ENCODE measurements at regions not wholly inside any gene's neighbourhood (a gene's known extent, or its start where the extent isn't known, plus 50 kb on each side); places are given as distances from the start of the nearest gene placed in this dataset.

DNA sequence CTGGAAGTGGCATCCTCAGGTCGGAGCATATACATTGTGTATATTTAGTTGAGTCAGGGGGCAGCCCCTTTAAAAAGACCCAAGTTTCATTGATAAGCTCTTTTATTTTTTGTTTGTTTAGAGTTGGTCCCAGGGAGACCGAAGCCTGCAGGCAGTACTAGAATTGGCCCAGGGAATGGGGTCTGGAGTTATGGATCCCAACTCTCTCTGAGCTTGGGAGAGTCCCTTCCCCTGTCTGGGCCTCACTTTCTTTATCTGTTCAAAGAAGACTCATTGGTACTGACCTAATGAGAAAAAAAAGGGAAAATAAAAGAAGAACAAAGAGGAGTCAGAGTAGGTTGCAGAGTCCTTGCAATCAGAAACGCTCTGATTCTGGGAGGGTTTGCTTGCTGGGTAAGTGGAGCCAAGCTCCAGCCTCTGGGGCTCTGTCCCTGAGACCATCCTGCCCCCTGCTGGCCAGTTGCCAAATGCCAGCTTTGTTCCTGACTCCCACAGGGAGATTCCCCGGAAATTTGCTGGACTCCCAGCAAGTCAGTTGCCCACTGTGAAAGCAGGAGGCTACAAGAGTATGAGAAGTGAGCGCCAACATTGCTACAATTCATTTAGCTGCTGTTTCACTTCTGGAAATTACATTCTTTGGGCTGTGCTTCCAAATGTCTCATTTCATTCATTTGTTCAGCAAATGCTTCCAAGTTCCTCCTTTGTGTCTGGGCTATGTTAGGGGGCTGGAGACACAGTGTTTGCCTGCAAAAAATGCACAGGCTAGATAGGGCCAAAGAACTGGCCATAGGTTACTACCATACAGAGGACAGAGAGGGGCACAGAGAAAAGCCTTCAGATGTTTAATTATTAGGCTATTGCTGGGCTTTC lies 156.2 kb downstream of the MELK start:
- peak; percentile 42 for DNase-seq

DNA sequence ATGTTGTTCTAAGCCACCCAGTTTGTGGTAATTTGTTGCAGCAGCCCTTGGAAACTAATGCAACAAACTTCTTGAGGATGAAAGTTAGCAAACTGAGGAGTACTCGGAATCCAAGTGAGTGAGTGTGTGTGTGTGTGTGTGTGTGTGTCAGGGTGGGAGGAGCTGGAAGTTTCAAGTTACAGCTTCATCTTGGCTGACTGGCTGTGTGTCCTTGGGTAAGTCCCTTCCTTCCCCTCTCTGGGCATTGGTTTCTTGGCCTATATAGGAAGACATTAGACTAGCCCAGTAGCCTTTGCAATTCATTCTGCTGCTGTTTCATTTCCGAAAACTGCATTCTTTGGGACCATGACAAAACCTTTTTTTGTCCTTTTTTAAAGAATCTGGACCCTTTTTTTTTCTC lies 157.2 kb downstream of the MELK start:
- DNase-seq = no peak

GRCh38 chr9:36730414-36730813 lies 157.7 kb downstream of the MELK start:
- DNase-seq = no peak

DNA sequence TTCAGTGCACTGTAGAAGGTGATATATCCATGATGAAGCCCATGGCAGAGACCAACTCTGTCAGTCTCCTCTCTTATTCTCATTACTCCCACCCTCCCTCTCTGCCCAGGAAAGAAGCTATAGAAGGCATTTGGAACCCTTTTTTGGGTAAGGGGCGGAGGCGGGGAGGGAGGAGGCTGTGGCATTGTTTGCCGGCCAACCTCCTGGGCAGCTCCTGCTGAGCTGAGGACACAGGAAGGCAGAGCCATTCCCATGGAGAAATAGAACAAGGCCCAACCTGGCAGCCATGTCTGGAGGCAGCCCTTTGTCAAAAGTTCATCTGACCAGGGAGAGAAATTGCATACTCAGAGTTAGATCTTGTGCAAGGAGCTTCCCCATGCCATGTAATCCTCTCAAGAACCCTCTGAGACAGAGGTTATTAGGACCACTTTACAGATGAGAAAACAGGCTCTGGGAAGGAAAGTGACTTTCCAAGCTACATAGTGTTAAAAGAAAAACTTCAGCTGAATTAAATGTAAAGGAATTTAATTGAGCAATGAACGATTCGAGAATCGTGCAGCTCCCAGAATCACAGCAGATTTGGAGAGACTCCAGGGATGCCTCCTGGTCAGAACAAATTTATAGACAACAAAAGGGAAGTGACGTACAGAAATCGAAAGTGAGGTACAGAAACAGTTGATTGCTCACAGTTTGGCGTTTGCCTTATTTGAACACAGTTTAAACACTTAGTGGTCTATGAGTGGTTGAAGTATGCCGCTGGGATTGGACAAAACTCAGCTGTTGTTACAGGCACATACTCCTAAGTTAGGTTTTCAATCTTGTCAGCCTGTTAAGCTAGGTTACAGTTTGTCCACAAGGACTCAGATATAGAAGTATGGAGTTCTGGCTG lies 158.6 kb downstream of the MELK start:
- DNase-seq = no peak

DNA sequence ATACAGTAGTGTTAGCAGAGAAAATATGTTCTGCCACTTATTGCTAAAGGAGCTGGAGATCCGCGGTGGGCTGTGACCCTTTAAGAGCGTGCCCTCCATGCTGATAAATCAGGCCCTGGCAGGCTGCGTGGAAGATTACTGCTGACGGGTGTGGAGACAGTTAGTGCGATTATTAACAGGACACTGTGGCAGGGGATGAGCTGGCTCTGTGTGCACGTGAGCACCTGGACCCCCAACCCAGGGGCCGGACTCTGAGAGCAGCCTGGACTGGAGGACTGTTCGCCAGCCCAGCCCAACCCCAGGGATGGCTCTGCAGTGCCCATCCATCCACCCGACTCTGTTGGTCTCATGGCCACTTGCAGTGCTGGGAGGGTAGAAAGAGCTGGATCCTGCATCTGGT lies 162.0 kb downstream of the MELK start:
- DNase-seq = no peak

DNA sequence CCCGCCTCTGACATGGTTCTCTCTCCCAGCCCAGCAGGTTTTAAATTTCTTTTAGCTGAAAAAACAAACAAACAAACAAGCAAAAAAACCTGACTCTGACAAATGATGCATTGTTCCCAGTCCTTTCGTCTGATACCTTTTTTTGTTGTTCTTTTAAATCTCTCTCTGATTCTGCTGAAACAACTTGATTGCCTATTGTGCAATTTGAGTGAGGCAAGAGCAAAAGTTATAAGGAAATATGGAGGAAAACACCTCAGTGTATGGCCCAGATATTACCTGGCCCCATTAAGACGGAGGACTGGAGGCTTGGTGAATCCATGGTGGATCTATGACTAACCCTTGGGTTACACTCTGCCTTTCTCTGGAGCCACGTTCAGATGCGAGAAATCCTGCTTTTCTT lies 164.0 kb downstream of the MELK start:
- DNase-seq = no peak

- DNase-seq = no peak
Measured at GRCh38 chr9:36738318-36738976, 165.8 kb downstream of the MELK start.

DNA sequence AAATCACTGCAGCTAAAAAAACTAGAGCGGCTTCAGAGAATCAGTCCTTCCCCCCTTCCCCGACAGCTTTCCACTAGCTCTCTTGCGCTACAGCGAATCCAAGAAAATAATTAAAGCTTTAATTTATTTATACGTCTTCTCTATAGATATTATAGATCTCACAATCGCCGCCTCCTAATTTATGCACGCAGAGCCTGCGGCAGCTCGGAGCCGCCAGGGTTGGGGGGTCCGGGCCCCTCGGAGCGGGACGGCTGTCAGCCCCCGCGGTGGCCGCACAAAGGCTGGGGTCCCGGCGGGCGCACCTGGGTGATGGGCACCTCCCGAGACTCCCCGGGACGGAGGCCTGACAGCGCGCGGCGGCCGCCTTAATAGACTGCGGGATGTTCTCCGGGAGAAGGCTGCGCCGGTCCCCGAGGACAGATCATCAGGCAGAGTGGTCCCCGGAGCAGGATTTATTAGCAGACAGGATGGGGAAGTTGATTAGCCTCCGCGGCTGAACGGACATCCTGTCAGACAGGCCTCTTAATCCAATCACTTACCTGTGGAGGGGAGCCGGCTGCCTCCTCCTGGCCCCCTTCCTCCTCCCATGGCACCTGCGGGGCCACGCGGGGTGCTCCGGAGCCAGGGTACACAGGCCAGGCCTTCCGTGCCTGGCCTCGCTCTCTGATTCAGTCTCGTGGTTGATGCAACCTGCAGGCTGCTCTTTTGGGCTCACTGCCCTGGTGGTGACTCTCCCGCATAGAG lies 166.8 kb downstream of the MELK start:
- no peak for DNase-seq

GRCh38 chr9:36742264-36742663 lies 169.6 kb downstream of the MELK start:
- no peak for DNase-seq

- DNase-seq = no peak
Measured at GRCh38 chr9:36744678-36745077, 172.0 kb downstream of the MELK start.

- no peak for DNase-seq
Measured at GRCh38 chr9:36745977-36746376, 173.3 kb downstream of the MELK start.

DNA sequence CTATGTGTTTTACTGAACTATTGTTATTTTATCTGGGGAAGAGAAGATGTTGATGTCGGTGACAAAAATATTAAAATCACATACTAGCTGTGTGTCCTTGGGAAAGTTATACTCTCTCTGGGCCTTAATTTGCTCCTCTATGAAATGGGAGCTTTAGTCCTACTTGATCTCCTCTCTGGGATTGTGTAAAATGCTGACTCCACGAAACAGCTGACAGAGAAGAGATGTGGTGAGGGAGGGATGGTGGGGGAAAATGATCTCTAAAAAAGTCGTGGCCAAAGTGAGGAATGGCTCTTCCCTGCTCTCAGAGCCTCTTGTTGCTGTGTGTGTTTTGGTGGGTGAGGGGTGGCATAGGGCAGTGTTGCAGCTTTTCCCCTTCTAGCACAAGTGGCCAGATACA lies 173.7 kb downstream of the MELK start:
- DNase-seq = no peak

DNA sequence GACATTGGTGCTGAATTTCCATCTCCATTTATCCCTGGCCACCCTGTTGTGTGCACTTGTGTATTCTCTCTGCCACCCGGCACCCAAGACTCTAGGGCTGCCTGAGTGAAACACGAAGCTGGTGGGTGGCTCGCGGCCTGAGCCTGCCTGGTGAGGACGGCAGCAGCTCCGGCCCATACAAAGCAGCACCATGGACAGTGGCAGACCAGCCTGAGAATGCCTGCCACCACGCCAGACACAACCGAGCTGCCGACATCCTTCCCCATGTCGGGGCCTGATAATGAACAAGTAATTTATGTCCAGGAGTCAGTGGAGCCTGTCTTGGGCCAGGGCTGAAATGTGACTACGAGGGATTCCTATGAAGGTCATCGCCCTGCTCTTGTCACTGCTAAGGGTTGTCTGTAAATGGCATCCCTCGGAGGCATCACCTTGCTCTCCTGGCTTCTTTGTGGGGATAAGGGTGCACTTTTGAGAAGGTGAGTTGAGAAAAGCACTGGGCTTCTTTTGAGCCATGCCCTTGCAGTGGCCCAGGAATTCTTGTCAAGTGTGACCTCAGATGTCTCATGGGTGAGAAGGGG lies 175.7 kb downstream of the MELK start:
- no peak for DNase-seq

- DNase-seq = no peak
Measured at GRCh38 chr9:36749461-36749860, 176.8 kb downstream of the MELK start.

DNA sequence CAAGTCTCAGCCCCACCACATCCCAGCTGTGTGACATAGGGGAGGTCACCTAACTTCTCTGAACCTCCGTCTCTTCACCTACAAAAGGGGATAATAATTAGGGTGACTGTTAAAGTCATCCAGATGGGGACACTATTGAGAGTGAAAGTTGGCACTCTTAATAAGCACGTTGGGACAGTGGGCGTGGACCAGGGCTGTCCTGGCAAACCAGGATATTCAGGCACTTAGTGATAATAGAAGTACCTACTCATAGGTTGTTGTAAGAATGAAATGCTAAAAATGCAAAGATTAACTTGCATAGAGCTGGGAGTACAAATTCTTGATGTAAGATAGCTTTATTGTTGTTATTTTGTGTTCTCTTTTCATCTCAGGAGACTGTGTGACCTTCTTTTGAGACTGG lies 177.9 kb downstream of the MELK start:
- no peak for DNase-seq

DNA sequence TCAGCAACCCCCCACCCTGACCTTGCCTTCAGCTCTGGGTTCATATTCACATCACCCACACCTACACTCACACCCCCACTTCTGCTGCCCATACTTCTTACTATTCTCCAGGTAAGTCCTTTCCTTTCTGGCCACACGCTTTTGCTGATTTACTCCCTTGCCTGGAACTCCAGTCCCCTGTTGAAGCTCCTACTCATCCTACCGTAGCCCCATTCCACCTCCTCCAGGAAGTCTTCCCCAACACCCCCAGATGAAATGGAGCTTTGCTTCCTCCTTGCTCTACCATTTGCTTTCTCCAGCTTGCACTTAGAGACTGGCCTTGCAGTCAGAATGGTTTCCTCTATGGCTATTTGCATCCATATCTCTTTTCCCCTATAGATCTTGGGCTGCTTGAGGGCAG lies 182.3 kb downstream of the MELK start:
- no peak for DNase-seq

DNA sequence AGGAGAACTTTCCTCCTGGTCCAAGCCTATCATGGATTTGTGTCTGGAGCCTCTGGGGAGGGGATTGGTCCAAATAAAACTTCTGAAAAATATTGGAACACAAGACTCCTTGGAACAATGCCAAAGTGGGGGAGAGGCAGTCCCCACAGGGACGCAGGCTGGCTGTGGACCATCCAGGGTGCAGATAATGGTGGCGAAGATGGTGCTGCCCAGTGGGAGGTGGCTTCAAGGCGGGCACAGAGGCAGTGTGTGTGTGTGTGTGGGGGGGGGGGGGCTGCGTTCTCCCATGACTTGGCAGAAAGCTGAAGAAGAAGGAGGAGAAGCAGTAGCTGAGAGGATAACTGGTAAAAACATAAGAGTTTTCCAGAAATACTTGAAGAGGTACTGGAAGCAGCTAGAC lies 186.4 kb downstream of the MELK start:
- no peak for DNase-seq

- no peak for DNase-seq
Measured at GRCh38 chr9:36759976-36760375, 187.3 kb downstream of the MELK start.

DNA sequence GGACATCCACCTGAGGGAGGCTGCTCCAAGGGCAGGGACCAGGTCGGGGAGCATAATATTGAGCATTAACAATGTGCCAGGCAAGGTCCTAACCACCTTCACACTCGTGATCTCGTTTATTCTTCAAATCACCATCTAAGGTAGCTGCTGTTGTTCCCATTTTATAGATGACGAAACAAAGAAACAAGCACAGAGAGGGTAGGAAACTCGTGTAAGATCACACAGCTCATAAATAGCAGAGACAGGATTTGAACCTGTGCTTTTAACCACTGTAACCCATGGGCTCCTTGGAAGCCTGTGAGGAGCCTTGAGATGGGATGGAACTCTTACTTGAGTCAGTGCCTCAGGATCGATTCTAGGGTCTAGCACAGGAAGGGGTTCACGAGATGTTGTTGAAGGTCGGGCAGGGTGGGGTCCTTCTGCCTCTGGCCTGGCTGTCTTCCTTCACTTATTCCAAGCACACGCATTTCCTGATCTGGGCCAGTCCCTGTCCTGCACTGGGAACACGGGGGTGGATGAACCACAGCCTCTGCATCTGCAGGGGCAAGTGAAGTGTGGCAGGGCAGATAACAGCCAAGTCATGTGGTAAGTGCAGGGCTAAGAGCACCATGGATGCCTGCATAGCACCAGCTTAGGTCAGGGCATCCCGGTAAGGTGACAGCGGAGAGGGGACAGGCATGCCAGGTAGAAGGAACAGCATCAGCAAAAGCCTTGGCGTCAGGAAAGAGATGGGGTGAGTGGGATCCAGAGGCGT lies 188.1 kb downstream of the MELK start:
- DNase-seq = no peak

GRCh38 chr9:36762958-36763357 lies 190.3 kb downstream of the MELK start:
- DNase-seq = no peak

DNA sequence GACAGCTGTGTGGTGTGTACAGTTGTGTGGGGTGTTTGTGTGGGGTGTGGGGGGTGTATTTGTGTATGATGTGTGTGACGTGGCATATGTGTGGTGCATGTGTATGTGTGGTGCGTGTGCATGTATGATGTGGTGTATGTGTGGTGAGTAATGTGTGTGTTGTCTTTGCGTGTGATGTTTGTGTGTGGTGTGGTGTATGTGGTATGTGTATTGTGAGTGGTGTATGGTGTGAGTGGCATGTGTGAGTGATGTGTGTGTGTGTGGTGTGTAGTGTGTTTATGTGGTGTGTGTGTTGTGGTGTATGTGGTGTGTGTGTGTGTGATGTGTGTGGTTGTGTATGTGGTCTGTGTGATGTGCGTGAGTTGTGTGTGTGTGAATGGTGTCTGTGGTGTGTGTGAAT lies 191.1 kb downstream of the MELK start:
- no peak for DNase-seq
